Heart right ventricle (tissue), 16 donors: ENCODE measurements at regions not wholly inside any gene's neighbourhood (a gene's known extent, or its start where the extent isn't known, plus 50 kb on each side); places are given as distances from the start of the nearest gene placed in this dataset.
"Not testable (repeated sequence)": the region's sequence is repeated elsewhere in the genome, so short reads cannot be mapped to it uniquely, and the experiment has no call there.

Source experiments
- ATAC-seq, 8 donors: fragments of 200-7000 bp; cut with Tn5 transposase; one replicate each; pipeline ENCODE4 v1.9.1; 2020; ENCODE audit warnings: mild to moderate bottlenecking in 8 of 8, moderate library complexity in 8 of 8, moderate number of reproducible peaks in 1 of 8
- DNase-seq, 2 donors: peaks; one replicate each; pipeline ENCODE4 v3.0.0-alpha.2; 2020
- H3K27ac ChIP-seq, 10 donors: fragments of 200-600 bp; sonication (generic) in 2 of 10; one replicate each; pipeline versions ENCODE4 v1.5.0 to v1.8.0; 2020 to 2022; ENCODE audit warnings: mild to moderate bottlenecking in 3 of 10
- H3K27me3 ChIP-seq, 7 donors: fragments of 200-600 bp; one replicate each; pipeline ENCODE4 v1.8.0; 2021 to 2022; ENCODE audit warnings: mild to moderate bottlenecking in 2 of 7
- H3K36me3 ChIP-seq, 9 donors: fragments of 200-600 bp; sonication (generic) in 1 of 9; one replicate each; pipeline versions ENCODE4 v1.5.0 to v1.8.0; 2020 to 2022; ENCODE audit warnings: mild to moderate bottlenecking in 2 of 9
- H3K4me1 ChIP-seq, 9 donors: fragments of 200-600 bp; sonication (generic) in 1 of 9; one replicate each; pipeline versions ENCODE4 v1.5.0 to v1.8.0; 2020 to 2022; ENCODE audit warnings: mild to moderate bottlenecking in 4 of 9
- H3K4me3 ChIP-seq, 10 donors: fragments of 200-600 bp; sonication (generic) in 2 of 10; one replicate each; pipeline versions ENCODE4 v1.5.0 to v1.8.0; 2020 to 2022; ENCODE audit warnings: mild to moderate bottlenecking in 7 of 10, moderate library complexity in 2 of 10
- H3K9me3 ChIP-seq, 11 donors: fragments of 200-600 bp in 10 of 11; sonication (generic) in 2 of 11; one replicate each; pipeline versions ENCODE4 v1.5.0 to v1.8.0; 2013 to 2022; ENCODE audit warnings: mild to moderate bottlenecking in 2 of 11, control low read depth in 1 of 11, moderate library complexity in 1 of 11
- WGBS, 2 donors: extraction: QIAGEN DNeasy Blood & Tissue Kit; methylation state at CpG; one replicate each; pipeline ENCODE4 v1.1.7; 2013; ENCODE audit warnings: inconsistent platforms in 1 of 2; 5-methylcytosine and 5-hydroxymethylcytosine counted together
- intact Hi-C, 10 donors: fragments of 100-400 bp; cut with DNase I; formaldehyde crosslinking; loops; one replicate each; pipeline versions ENCODE4 v1.11.1 to v1.14.2; 2022
- TF ChIP-seq, protein P1 (sequence below), 9 donors: fragments of 200-600 bp; sonication (generic) in 2 of 9; IDR thresholded peaks; one replicate each; pipeline versions ENCODE4 v1.5.0 to v1.8.0; 2021 to 2022; ENCODE audit warnings: antibody characterized with exemption in 9 of 9, mild to moderate bottlenecking in 5 of 9, moderate library complexity in 1 of 9
- donor health status: Arrhythmogenic right ventricular cardiomyopathy.
- donor health status: ischemic (EF 13 %, LVEDD 7.1; RV severe dilation, severe dysfunction).
- donor health status: healthy with polysubstance abuse.
- donor health status: DM: no; HTN: yes; CAD: no.
- donor health status: DM: no; HTN: no; CAD: no.
- donor health status: ischemic (EF 25% LVEDD 6.9; RV normal size, moderate dysfunction).
- donor health status: ischemic (EF 25% LVEDD 5.7; RV mildly dilated, moderate dysfunction).
- donor health status: healthy.
- donor health status: DM: yes; HTN: yes; CAD: no.
- donor health status: Ischemic cardiomyopathy.
- donor health status: ischemic (EF 35%, LVEDD 5.7; RV mildly dilated, moderate dysfunction).
- donor health status: nonischemic (EF 11% LVEDD 7.7; RV severe dilation, severe dysfunction).
- donor health status: DM: yes; HTN: yes; CAD: no.
- donor health status: PGD.
- donor health status: ischemic (EF 29% LVEDD 5.4; RV normal size, mild dysfunction).
- donor health status: nonischemic (EF 23%, LVEDD 6.1; RV moderate dilation, normal function).

- 92 to 94% methylated on average over 1 of the region's 1 CpG for WGBS, 2 donors
These were observed 90.5 kb downstream of the BUB3 start for GRCh38 chr10:123244747-123245146.

GRCh38 chr10:123245264-123245663 lies 91.1 kb downstream of the BUB3 start:
- Histone ChIP-seq H3K36me3 (no peaks in the 10 kb centered on the region), H3K9me3 (no peaks in the 10 kb centered on the region), H3K4me1 (no peaks in the 10 kb centered on the region), H3K27me3 (no peaks in the 10 kb centered on the region), H3K27ac (no peak overlapping the region), H3K4me3 (no peak overlapping the region)
- ATAC-seq (no peak), DNase-seq (no peak)
- TF ChIP-seq, protein P1, sequence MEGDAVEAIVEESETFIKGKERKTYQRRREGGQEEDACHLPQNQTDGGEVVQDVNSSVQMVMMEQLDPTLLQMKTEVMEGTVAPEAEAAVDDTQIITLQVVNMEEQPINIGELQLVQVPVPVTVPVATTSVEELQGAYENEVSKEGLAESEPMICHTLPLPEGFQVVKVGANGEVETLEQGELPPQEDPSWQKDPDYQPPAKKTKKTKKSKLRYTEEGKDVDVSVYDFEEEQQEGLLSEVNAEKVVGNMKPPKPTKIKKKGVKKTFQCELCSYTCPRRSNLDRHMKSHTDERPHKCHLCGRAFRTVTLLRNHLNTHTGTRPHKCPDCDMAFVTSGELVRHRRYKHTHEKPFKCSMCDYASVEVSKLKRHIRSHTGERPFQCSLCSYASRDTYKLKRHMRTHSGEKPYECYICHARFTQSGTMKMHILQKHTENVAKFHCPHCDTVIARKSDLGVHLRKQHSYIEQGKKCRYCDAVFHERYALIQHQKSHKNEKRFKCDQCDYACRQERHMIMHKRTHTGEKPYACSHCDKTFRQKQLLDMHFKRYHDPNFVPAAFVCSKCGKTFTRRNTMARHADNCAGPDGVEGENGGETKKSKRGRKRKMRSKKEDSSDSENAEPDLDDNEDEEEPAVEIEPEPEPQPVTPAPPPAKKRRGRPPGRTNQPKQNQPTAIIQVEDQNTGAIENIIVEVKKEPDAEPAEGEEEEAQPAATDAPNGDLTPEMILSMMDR (IDR thresholded peaks at IDR 0.05), result no peak
- intact Hi-C loops, result no loop called here
- WGBS, 2 donors, result 95% methylated on average over 9 of the region's 9 CpGs

More at GRCh38 chr10:123244747-123245146, 90.5 kb downstream of the BUB3 start:
- no peak for ATAC-seq
- no peak for DNase-seq
- intact Hi-C loops, result no loop called here
- TF ChIP-seq, protein P1 (IDR thresholded peaks at IDR 0.05), result no peak
- no peaks in the 10 kb centered on the region for H3K36me3 ChIP-seq
- no peaks in the 10 kb centered on the region for H3K27me3 ChIP-seq
- no peak overlapping the region for H3K27ac ChIP-seq
- H3K4me3 ChIP-seq, result no peak overlapping the region
- H3K4me1 ChIP-seq, result no peaks in the 10 kb centered on the region
- H3K9me3 ChIP-seq, result no peaks in the 10 kb centered on the region

GRCh38 chr10:123249894-123250293 lies 95.7 kb downstream of the BUB3 start:
- no peak overlapping the region for H3K27ac ChIP-seq
- TF ChIP-seq, protein P1 (IDR thresholded peaks at IDR 0.05), result no peak
- H3K27me3 ChIP-seq, result no peaks in the 10 kb centered on the region
- intact Hi-C loops, result no loop called here
- H3K4me3 ChIP-seq, result no peak overlapping the region
- H3K9me3 ChIP-seq, result no peaks in the 10 kb centered on the region
- DNase-seq (no peak), ATAC-seq (no peak)
- WGBS, 2 donors, result 34 to 40% methylated on average over 1 of the region's 1 CpG
- H3K36me3 ChIP-seq, result no peaks in the 10 kb centered on the region
- H3K4me1 ChIP-seq, result no peaks in the 10 kb centered on the region

GRCh38 chr10:123250640-123251039 lies 96.4 kb downstream of the BUB3 start:
- intact Hi-C loops, result no loop called here
- TF ChIP-seq, protein P1 (IDR thresholded peaks at IDR 0.05), result no peak
- DNase-seq, result no peak
- Histone ChIP-seq H3K9me3 (no peaks in the 10 kb centered on the region), H3K4me3 (no peak overlapping the region), H3K27ac (no peak overlapping the region), H3K36me3 (no peaks in the 10 kb centered on the region), H3K27me3 (no peaks in the 10 kb centered on the region), H3K4me1 (no peaks in the 10 kb centered on the region)
- ATAC-seq, result no peak
- 81 to 85% methylated on average over 4 of the region's 4 CpGs for WGBS, 2 donors

DNA sequence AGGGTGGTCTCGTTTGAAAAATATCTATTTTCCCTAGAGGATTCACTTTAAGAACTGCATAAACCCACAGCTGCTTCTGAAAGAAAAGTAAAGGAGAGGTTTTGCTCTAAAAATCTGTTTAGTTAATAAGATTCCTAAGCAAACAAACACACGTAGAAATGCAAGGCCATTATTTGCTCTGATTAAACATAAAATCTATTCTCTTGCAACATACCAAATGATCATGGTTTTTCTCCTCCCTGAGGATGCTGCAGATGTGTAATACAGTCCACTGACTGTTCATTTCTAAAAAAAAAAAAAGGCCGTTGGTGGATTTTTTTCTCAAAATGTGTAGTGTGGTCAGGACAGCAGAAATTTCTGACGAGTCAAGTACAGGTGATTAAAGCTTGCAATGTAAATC lies 98.6 kb downstream of the BUB3 start:
- no peak for DNase-seq
- H3K9me3 ChIP-seq, result no peaks in the 10 kb centered on the region
- intact Hi-C loops, result no loop called here
- no peaks in the 10 kb centered on the region for H3K36me3 ChIP-seq
- no peaks in the 10 kb centered on the region for H3K27me3 ChIP-seq
- no peak overlapping the region for H3K27ac ChIP-seq
- no peak overlapping the region for H3K4me3 ChIP-seq
- ATAC-seq, result no peak
- 77 to 78% methylated on average over 4 of the region's 4 CpGs for WGBS, 2 donors
- H3K4me1 ChIP-seq, result no peaks in the 10 kb centered on the region
- TF ChIP-seq, protein P1 (IDR thresholded peaks at IDR 0.05), result no peak

- 88 to 89% methylated on average over 5 of the region's 5 CpGs for WGBS, 2 donors
- DNase-seq, intact Hi-C loops, H3K27ac ChIP-seq, H3K36me3 ChIP-seq, ATAC-seq, H3K4me3 ChIP-seq, H3K9me3 ChIP-seq, H3K4me1 ChIP-seq, H3K27me3 ChIP-seq: not testable (repeated sequence)
These were observed 100.1 kb downstream of the BUB3 start for GRCh38 chr10:123254343-123254742.
